K562 (cell line): ENCODE measurements at regions not wholly inside any gene's neighbourhood (a gene's known extent, or its start where the extent isn't known, plus 50 kb on each side); places are given as distances from the start of the nearest gene placed in this dataset.

Source experiments
- ATAC-seq: fragments of 200-7000 bp; cut with Tn5 transposase; 3 replicates; pipeline ENCODE4 v1.9.1; 2020; ENCODE audit warnings: moderate library complexity
- BruUV-seq: library from RNA; stranded (reverse); fragments of 400-500 nt; replicated peaks from 2 replicates; lab custom pipeline; 2021; lab: Mats Ljungman, UMichigan
- CTCF ChIA-PET: fragments of 300-600 bp; formaldehyde crosslinking; extraction: SDS; loops from one replicate; lab custom pipeline; 2021; ENCODE audit warnings: low intra/inter-chr PET ratio; lab: Yijun Ruan, JAX
- POLR2A ChIA-PET: fragments of 300-600, 350-650 bp; sonication (Branson Sonifier 250); formaldehyde crosslinking; extraction: SDS; loops from one replicate; lab custom pipeline; 2021; ENCODE audit warnings: antibody characterized with exemption, inconsistent platforms; lab: Yijun Ruan, JAX
- DNase-seq, 4 experiments: peaks; one replicate each; pipeline versions ENCODE4 v3.0.0 to v3.0.0-alpha.2; 2011 to 2018; ENCODE audit warnings: low spot score in 3 of 4, mixed read lengths in 3 of 4; ENCODE audit errors: extremely low read depth in 1 of 4
- FAIRE-seq: peaks from 2 replicates; lab custom pipeline; 2011; peaks lifted over from hg19 to GRCh38; lab: Jason Lieb, UNC
- H2AFZ ChIP-seq: 2 replicates; pipeline ENCODE4 v1.6.0; 2011; ENCODE audit warnings: low read depth, low read length, control low read depth, inconsistent platforms
- H3K27ac ChIP-seq: fragments of 200-600 bp; 3 replicates; pipeline ENCODE4 v1.8.0; 2011; ENCODE audit warnings: low read depth, mild to moderate bottlenecking, control low read depth, inconsistent platforms, low read length, moderate library complexity, mixed read lengths; ENCODE audit errors: extremely low read depth
- H3K27me3 ChIP-seq, 2 experiments: fragments of 300-600 bp in 1 of 2; 2 replicates in 1 of 2; 3 replicates in 1 of 2; pipeline versions ENCODE4 v1.6.0 to v1.8.0; 2011; ENCODE audit warnings: inconsistent platforms in 2 of 2, low read length in 2 of 2, mild to moderate bottlenecking in 1 of 2, mixed read lengths in 1 of 2, moderate library complexity in 1 of 2; ENCODE audit not compliant: control insufficient read depth in 2 of 2, insufficient read depth in 2 of 2
- H3K36me3 ChIP-seq: fragments of 300-600 bp; 3 replicates; pipeline ENCODE4 v1.8.0; 2011; ENCODE audit warnings: mild to moderate bottlenecking, low read length, inconsistent platforms; ENCODE audit not compliant: control insufficient read depth, insufficient read depth
- H3K4me1 ChIP-seq, 2 experiments: fragments of 200-600 bp in 1 of 2; replicated peaks in 1 of 2; 2 replicates in 1 of 2; 3 replicates in 1 of 2; pipeline versions ENCODE4 v1.5.1 to v1.8.0; 2011; ENCODE audit warnings: inconsistent platforms in 2 of 2, low read length in 2 of 2, mild to moderate bottlenecking in 1 of 2, mixed read lengths in 1 of 2, moderate library complexity in 1 of 2; ENCODE audit not compliant: control insufficient read depth in 2 of 2, insufficient read depth in 2 of 2
- H3K4me2 ChIP-seq: 2 replicates; pipeline ENCODE4 v1.6.1; 2011; ENCODE audit warnings: low read length, control low read depth, inconsistent platforms, mixed read lengths; ENCODE audit not compliant: insufficient read depth
- H3K4me3 ChIP-seq: fragments of 200-600 bp; sonication (generic), shearing (Covaris generic); 2 replicates; pipeline ENCODE4 v1.5.1; 2016; ENCODE audit warnings: control low read depth, inconsistent platforms
- H3K79me2 ChIP-seq: fragments of 200-600 bp; 3 replicates; pipeline ENCODE4 v1.8.0; 2011; ENCODE audit warnings: low read length, inconsistent platforms; ENCODE audit not compliant: control insufficient read depth, insufficient read depth
- H3K9ac ChIP-seq, 2 experiments: 2 replicates each; pipeline versions ENCODE4 v1.6.0 to v1.6.1; 2011; ENCODE audit warnings: low read depth in 2 of 2, low read length in 2 of 2, control low read depth in 1 of 2, inconsistent platforms in 1 of 2, mild to moderate bottlenecking in 1 of 2, mixed read lengths in 1 of 2; ENCODE audit not compliant: insufficient read depth in 1 of 2
- H3K9me1 ChIP-seq: one replicate; pipeline ENCODE4 v1.6.0; 2011; ENCODE audit warnings: inconsistent platforms, mild to moderate bottlenecking, low read length, moderate library complexity; ENCODE audit not compliant: control insufficient read depth, insufficient read depth
- H3K9me3 ChIP-seq: replicated peaks from 2 replicates; pipeline ENCODE4 v1.5.1; 2011; ENCODE audit warnings: low read depth, low read length, inconsistent platforms; ENCODE audit not compliant: control insufficient read depth, insufficient read depth
- H4K20me1 ChIP-seq: replicated peaks from 2 replicates; pipeline ENCODE4 v1.6.1; 2011; ENCODE audit warnings: low read length, inconsistent platforms, mixed read lengths; ENCODE audit not compliant: control insufficient read depth, insufficient read depth
- ERF ChIP-seq: fragments of 450-650 bp; formaldehyde crosslinking; IDR thresholded peaks from 2 replicates; pipeline ENCODE4 v1.4.0; 2020; ENCODE audit warnings: mild to moderate bottlenecking, mixed read lengths
- HNRNPH1 ChIP-seq: fragments of 200-400 bp; formaldehyde crosslinking; optimal IDR thresholded peaks from 2 replicates; pipeline ENCODE3; 2017; ENCODE audit warnings: low read depth, mild to moderate bottlenecking, low read length, moderate library complexity
- PHB ChIP-seq: fragments of 250-450 bp; sonication (Bioruptor Pico); IDR thresholded peaks from 2 replicates; pipeline ENCODE4 v1.5.0; 2021
- RUNX1 ChIP-seq: sonication (generic); IDR thresholded peaks from 2 replicates; pipeline ENCODE4 v1.6.1; 2016; ENCODE audit warnings: antibody characterized with exemption, low read depth
- SMARCA4 ChIP-seq: fragments of 450-650 bp; IDR thresholded peaks from 2 replicates; pipeline ENCODE4 v1.6.1; 2016
- ZFPM2 ChIP-seq: fragments of 250-450 bp; sonication (Bioruptor Pico); IDR thresholded peaks from 2 replicates; pipeline ENCODE4 v1.5.1; 2022; ENCODE audit warnings: mild to moderate bottlenecking
- WGBS: fragments of 100-300 bp; shearing (Covaris generic); methylation state at CpG from one replicate; pipeline ENCODE4 v1.1.6; 2016; ENCODE audit warnings: low coverage, mixed read lengths; ENCODE audit not compliant: insufficient coverage; ENCODE audit errors: missing lambda C conversion rate; 5-methylcytosine and 5-hydroxymethylcytosine counted together
- in situ Hi-C: fragments of 300-500 bp; cut with MboI; formaldehyde crosslinking; loops from 4 replicates; pipeline ENCODE4 v1.15.0; 2018; ENCODE audit warnings: inconsistent platforms, mixed read lengths
- intact Hi-C: fragments of 100-400 bp; cut with micrococcal nuclease; formaldehyde crosslinking; loops from 2 replicates; pipeline ENCODE4 v1.14.2; 2022

DNA sequence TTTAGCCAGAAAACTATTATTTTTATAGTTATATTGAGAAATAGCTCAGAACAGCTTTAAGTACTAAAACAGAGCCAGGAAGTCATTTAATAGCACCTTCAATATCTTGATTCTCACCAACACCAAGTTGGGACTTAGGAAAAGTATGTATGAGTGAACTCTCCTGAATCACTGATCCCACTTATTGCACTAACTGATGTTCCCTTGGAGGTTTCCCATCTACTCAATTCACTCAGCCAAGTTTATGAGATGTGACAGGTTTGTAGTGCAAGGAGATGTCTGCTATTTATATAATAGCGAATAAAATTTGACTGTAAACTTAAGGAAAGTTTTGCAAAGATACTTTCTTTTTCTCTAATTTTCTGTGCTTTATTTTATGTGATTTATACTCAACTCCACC, 1147.6 kb upstream of the PCDH20 start:
- no peaks in the 10 kb centered on the region for H4K20me1 ChIP-seq
- H3K27me3 ChIP-seq, result no peaks in the 10 kb centered on the region
- no peak overlapping the region for H3K9ac ChIP-seq
- BruUV-seq, result no TSS peak
- in situ Hi-C loops, result no loop called here
- no peaks in the 10 kb centered on the region for H3K4me1 ChIP-seq
- POLR2A ChIA-PET, result no interaction called here
- H3K79me2 ChIP-seq, result no peaks in the 10 kb centered on the region
- H2AFZ ChIP-seq, result no peak overlapping the region
- no peak overlapping the region for H3K4me3 ChIP-seq
- no peak overlapping the region for H3K27ac ChIP-seq
- FAIRE-seq (no peak), DNase-seq (no peak), ATAC-seq (no peak)
- no peaks in the 10 kb centered on the region for H3K9me1 ChIP-seq
- TF ChIP-seq ZFPM2, result no peak
- no peak for TF ChIP-seq SMARCA4
- H3K4me2 ChIP-seq, result no peak overlapping the region
- no peaks in the 10 kb centered on the region for H3K36me3 ChIP-seq
- WGBS, result 0% methylated on average over 1 of the region's 1 CpG
- intact Hi-C loops, result no loop called here
- CTCF ChIA-PET, result no interaction called here
- no peaks in the 10 kb centered on the region for H3K9me3 ChIP-seq

DNA sequence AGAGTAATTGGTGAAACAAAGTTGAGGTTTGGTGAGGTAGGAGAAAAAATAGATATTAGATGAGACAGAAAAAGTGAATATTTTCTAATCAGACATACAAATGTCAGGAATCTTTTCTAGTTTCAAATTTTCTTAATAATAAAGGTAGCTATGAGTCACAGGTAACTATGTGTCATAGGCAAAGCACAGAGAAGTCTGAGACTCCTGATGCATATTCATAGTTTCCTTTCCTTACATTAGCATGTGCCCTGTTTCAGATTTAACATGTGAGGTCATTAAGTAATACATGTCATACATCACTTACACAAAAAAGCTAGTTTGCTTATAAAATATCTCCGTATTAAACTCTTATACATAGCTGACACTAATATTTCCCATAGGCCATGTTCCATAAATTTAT, 1141.3 kb upstream of the PCDH20 start:
- Histone ChIP-seq H2AFZ (no peak overlapping the region), H3K79me2 (no peaks in the 10 kb centered on the region), H3K4me2 (no peak overlapping the region), H3K27me3 (no peaks in the 10 kb centered on the region), H4K20me1 (no peaks in the 10 kb centered on the region), H3K36me3 (no peaks in the 10 kb centered on the region), H3K27ac (no peak overlapping the region), H3K9me1 (no peaks in the 10 kb centered on the region), H3K9ac (no peak overlapping the region), H3K4me1 (no peaks in the 10 kb centered on the region), H3K4me3 (no peak overlapping the region), H3K9me3 (no peaks in the 10 kb centered on the region)
- in situ Hi-C loops (no loop called here), intact Hi-C loops (no loop called here)
- ChIA-PET CTCF (no interaction called here), POLR2A (no interaction called here)
- TF ChIP-seq ERF (CRISPR knock-in tag), result no peak
- TF ChIP-seq RUNX1, result no peak
- no peak for TF ChIP-seq HNRNPH1
- TF ChIP-seq PHB (CRISPR knock-in tag), result no peak
- BruUV-seq, result no TSS peak
- WGBS, result 0% methylated on average over 1 of the region's 1 CpG
- no peak for DNase-seq
- no peak for FAIRE-seq
- ATAC-seq, result no peak
